Activated CD8-positive, alpha-beta memory T cell treated with anti-CD3 and anti-CD28 coated beads, Interleukin-2, amount 50 U/mL, for 4 hours (primary cell): ENCODE measurements at regions not wholly inside any gene's neighbourhood (a gene's known extent, or its start where the extent isn't known, plus 50 kb on each side); places are given as distances from the start of the nearest gene placed in this dataset.
"Not testable (repeated sequence)": the region's sequence is repeated elsewhere in the genome, so short reads cannot be mapped to it uniquely, and the experiment has no call there.

ENCODE experiments used
- DNase-seq: peaks from one replicate; pipeline ENCODE4 v3.0.0-alpha.2; 2020

GRCh38 chr2:34652636-34653035 is 1053.5 kb upstream of the FAM98A start:
- DNase-seq: no peak

- no peak for DNase-seq
Measured at GRCh38 chr2:34646901-34647300, 1047.8 kb upstream of the FAM98A start.

DNA sequence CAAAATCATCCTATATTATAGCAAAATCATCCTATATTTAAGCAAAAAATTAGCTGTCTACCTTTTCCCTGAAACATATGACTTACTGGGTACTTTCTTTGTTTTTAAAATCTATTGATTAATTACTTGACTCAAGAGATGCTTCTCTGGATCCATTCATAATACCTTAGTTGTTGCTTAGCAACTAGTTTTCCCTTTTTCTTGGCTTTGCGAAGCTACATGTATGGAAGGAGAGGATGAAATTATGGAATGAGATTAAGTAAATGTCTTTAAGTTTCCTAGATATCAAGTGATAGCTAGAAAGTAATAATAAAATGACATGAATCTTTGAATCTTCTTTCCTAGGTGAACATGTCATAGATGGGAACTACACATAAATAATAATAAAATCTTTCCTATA is 1033.2 kb upstream of the FAM98A start:
- DNase-seq: no peak

DNA sequence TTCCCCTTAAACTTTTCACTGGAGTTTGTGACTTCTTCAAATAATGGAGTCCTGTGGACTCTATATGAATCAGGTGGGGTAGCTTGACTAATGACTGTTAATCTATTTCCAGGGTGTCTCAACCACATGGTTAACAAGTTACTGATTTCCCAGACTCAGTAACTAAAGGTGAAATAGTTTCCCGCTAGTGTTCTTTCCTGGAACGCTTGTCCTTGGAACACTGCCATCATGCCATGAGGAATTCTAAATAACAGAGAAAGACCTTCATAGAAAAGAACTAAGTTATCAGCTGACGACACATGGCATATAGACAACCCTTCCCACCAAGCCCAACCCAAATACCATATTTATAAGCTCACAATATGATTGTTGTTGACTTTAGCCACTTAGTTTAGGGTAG is 1027.9 kb upstream of the FAM98A start:
- no peak for DNase-seq

DNA sequence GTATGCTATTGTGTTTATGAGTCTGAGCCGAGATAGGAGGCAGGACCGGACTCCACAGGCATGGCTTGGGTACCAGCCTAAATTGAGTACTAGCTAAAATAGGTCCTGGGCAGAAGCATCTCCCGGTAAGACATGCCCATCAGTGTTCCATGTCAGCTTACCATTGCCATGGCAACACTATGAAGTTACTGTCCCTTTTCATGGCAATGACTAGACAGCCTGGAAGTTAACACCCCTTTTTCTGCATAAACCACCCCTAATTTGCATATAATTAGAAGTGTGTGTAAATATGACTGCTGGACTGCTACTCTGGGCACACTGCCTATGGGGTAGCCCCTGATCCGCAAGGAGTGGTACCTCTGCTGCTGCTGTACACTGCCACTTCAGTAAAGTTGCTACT is 1005.1 kb upstream of the FAM98A start:
- DNase-seq: no peak

GRCh38 chr2:34602262-34602661 is 1003.2 kb upstream of the FAM98A start:
- DNase-seq: no peak

DNA sequence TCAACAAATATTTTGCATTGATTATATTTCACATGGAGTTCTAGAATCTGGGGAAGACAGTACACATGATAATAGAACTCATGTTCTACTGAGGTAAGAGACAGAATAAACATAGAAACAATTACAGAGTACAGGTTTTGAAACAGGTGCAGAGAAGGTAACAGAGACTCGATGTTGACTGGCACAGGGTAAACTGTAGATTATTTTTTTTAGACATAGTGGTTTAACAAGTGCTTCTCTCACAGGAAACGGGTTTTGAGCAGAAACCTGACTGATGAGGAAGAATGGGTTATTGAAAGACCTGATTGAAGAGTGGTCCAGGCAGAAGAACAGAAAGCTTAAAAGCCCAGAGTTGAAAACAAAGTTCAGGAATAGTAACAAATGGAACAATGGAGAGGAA is 1002.5 kb upstream of the FAM98A start:
- DNase-seq: no peak

DNA sequence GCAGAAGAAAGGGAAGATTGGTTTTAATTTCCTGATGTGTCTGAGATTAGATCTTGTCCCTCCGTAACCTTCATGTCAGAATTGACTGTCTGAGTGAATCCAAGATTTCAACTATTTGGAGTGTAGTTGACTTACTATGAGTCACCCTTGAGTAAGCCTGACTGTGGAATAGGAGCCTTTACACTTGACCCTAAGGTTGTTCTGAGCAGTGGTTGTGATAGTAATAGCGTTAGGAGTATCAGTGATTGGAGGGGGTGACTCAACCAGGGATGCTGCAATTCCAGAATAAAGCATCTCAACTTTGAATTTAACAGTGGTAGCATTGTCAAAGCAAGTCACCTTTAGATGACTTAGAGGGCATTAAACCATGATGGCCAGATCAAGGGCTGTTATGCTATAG is 979.5 kb upstream of the FAM98A start:
- DNase-seq: no peak

GRCh38 chr2:34570266-34570872 is 971.3 kb upstream of the FAM98A start:
- DNase-seq: no peak

DNA sequence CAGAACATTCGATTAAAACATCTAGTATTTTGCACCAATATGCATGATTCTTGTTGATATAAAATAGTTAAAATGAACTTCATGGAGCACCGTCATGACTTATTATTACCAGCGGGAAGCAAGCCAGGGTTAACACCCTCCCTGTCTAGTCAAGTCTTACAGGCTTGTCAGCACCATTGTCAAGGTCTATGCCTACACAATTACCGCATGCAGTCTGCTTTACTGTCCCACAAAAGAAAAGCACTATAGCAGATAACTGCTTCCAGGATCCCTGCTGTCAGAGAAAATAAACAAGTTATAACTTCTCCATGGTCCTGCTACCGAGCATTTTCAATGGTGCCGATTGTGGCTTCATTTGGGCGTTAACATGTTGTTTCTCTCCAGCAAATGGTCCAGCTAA is 968.0 kb upstream of the FAM98A start:
- DNase-seq: no peak

GRCh38 chr2:34552337-34552736 is 953.2 kb upstream of the FAM98A start:
- DNase-seq: no peak

- DNase-seq: no peak
Measured at GRCh38 chr2:34549710-34550345, 950.7 kb upstream of the FAM98A start.

DNA sequence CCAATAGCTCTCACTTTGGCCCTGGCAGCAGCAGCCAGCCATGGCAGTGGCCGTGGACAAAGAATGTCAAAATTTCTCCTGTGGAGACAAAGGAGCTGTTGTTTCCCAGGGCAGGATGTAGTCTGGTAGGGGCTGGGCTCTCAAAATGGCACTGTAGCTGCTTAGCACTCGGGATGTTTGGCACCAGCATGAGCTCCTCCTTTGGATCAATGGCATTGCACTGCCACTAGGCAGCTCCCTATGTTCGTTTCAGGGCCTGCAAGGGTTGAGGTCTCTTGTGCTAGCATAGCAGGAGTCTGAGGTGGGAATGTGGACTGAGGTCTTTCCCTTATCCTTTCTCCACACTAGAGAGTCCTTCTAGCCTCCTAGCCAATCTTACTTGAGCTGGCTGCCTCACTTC is 948.8 kb upstream of the FAM98A start:
- DNase-seq: no peak

DNA sequence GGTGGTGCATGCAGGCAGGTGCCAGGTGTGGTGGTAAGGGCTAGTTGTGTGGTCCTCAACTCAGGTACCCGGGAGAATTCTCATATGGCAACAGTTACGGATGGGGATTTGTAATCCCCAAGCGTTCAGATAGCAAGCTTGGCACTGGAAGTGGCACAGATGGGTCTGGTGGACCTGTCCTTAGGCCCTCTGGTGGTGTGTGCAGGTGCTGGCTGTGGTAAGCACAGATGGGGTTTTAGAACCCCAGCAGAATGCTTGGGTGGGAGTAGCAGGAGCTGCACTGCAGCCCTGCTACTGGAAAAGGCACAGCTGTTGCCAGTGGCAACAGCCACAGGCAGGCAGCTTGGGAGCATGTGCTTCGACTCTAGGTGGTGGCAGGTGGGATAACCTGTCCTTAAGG is 948.2 kb upstream of the FAM98A start:
- no peak for DNase-seq

DNA sequence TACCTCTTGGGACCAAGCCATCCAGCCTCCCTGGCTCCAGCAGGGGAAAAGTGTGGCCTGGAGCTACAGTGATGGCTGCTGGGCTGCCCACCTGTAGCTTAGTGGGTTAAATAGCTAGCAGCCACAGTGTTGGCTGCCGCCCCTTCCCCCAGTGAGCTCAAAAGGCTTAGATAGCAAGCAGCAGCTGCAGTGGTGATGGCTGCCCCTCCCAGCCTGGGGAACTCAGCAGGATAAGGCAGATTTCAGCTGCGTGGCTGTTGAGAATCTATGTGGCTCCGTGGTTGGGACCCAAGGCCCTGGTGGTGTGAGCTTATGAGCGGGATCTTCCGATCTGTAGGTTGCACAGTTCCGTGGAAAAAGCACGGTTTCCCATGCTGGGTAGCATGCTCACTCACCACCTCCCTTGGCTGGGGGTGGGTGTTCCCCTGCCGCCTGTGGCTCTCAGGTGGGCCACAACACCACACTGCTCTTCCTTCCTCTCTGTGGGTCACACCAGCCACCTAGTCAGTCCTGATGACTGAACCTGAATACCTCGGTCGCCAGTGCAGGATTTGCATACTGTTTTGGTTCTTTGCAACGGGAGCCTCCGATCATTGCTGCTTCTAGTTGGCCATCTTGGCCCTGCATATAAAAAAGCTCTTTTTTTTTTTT is 946.5 kb upstream of the FAM98A start:
- no peak for DNase-seq

DNA sequence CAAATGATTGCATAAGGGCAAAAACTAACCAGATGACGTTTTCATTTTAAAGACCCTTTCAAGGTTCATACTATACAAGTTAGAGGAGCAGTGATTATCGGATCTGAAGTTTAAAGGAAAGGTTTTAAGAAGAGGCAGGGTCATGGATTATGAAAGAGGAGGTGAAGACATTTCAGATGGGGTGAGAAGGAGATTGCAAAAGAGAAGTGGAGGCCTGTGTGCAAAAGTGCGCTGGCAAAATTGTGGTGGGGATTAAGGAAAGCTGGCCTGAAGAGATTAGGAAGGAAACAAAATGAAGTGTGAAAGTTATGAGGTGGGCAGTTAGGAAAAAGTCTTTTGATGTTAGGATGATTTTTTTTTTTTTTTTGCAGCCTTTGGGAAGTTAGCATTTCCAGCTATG is 935.7 kb upstream of the FAM98A start:
- DNase-seq: no peak

- DNase-seq: no peak
Measured at GRCh38 chr2:34534341-34534740, 935.2 kb upstream of the FAM98A start.

DNA sequence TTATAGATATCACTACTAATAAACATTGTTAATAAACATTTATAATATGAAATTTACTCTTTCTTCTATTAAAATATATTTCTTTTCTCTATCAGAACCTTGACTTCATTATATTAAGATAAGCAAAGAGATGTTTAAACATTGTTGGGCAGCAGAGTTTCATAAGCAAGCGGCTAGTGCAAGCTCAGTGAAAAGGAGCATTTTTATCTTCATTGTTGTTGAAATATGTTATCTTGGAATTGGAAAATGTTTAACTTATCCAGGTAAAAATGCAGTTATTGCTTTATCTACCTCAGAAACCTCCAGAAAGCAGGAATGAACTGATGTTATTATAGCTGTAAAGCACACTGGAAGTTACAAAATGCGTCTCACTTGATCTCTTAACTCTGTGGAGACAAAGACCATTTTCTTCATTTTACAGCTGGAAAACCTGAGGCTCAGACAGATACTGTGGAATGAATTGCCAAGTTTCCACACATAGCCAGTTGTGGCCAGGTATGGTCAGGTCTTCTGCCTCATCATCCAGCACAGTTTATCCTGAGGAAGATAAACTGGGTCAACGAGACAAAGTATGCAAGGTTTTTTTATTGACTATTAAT is 934.6 kb upstream of the FAM98A start:
- no peak for DNase-seq

GRCh38 chr2:34529965-34530364 is 930.9 kb upstream of the FAM98A start:
- DNase-seq: no peak

DNA sequence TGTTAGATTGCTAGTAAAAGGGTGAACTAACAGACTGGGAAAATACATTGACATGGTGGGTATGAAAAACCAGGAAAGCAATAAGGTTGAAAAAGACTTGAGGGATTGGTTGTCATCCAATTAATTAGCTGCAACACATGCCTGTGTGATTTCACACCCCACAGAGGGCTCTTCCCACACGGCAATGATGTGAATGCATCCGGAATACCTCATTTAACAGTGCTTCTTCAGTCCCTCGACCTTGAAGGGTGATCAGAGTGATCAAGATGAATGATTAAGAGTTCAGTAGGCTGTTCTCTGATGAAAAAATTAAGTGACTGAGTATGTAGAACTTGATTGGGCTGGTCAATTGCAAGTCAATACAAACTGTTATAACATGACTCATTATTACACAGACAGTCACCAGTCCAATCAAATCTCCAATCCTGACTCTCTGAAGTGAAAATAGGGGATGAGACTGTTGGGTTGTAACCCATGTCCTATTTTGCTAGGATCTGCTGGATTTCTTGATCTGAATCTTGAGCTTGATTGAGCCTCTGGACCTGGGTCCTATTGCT is 924.9 kb upstream of the FAM98A start:
- DNase-seq: no peak

DNA sequence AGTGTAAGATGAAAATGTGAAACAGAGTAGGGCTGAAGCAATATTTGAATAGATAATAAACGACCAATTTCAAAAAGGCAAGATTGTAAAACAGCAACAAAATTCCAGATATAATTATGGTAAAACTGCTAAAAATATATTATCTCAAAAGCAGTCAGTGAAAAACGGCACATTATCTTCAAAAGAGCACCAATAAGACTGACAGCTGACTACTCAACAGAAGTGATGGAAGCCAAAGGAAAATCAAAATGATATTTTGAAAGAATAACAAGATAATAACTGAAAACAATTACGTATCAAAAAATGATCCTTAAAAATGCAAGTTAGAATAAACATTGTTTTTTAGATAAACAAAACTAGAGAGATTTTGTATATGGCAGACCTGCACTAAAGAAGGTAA is 920.6 kb upstream of the FAM98A start:
- no peak for DNase-seq

- no peak for DNase-seq
Measured at GRCh38 chr2:34498561-34498960, 899.5 kb upstream of the FAM98A start.

DNA sequence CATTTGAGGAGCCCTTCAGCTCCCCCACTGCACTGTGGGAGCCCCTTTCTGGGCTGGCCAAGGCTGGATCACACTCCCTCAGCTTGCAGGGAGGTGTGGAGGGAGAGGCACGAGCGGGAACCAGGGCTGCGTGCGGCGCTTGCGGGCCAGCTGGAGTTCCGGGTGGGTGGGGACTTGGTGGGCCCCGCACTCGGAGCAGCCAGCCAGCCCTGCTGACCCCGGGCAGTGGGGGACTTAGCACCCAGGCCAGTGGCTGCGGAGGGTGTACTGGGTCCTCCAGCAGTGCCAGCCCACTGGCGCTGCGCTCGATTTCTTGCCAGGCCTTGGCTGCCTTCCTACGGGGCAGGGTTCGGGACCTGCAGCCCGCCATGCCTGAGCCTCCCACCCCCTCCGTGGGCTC is 895.1 kb upstream of the FAM98A start:
- DNase-seq: not testable (repeated sequence)
